SK-N-SH (cell line): ENCODE measurements at regions not wholly inside any gene's neighbourhood (a gene's known extent, or its start where the extent isn't known, plus 50 kb on each side); places are given as distances from the start of the nearest gene placed in this dataset.

Experiments used
- CTCF ChIA-PET: fragments of 300-600, 350-600 bp; formaldehyde crosslinking; extraction: SDS; loops from one replicate; lab custom pipeline; 2021; lab: Yijun Ruan, JAX
- POLR2A ChIA-PET: fragments of 350-600 bp; sonication (Branson Sonifier 250); formaldehyde crosslinking; extraction: SDS; loops from one replicate; lab custom pipeline; 2020; ENCODE audit warnings: antibody characterized with exemption, inconsistent platforms; lab: Yijun Ruan, JAX
- DNase-seq: peaks from one replicate; pipeline ENCODE4 v3.0.0; 2012
- H2AFZ ChIP-seq: fragments of 200-600 bp; sonication (generic); 2 replicates; pipeline ENCODE4 v1.8.1; 2016; ENCODE audit warnings: antibody characterized with exemption, mild to moderate bottlenecking, low read depth
- H3F3A ChIP-seq: fragments of 200-600 bp; sonication (generic); replicated peaks from 2 replicates; pipeline ENCODE3; 2016; ENCODE audit warnings: antibody characterized with exemption, mild to moderate bottlenecking; ENCODE audit not compliant: insufficient read depth
- H3K27ac ChIP-seq, 2 experiments: fragments of 200-500 bp in 1 of 2; fragments of 200-600 bp in 1 of 2; sonication (Bioruptor generic) in 1 of 2; sonication (generic), shearing (Covaris generic) in 1 of 2; 2 replicates each; pipeline versions ENCODE4 v1.5.1 to v1.6.1; 2014 to 2016; ENCODE audit warnings: low read depth in 2 of 2, inconsistent platforms in 1 of 2, low read length in 1 of 2, mild to moderate bottlenecking in 1 of 2, mixed read lengths in 1 of 2
- H3K27me3 ChIP-seq: fragments of 200-600 bp; sonication (generic), shearing (Covaris generic); 2 replicates; pipeline ENCODE4 v1.6.1; 2016; ENCODE audit warnings: mixed run types; ENCODE audit not compliant: insufficient read depth
- H3K36me3 ChIP-seq, 2 experiments: fragments of 200-500 bp in 1 of 2; fragments of 200-600 bp in 1 of 2; sonication (Bioruptor generic) in 1 of 2; sonication (generic) in 1 of 2; replicated peaks in 1 of 2; 2 replicates each; pipeline versions ENCODE3 to v1.5.1; 2014 to 2016; ENCODE audit warnings: low read length in 1 of 2, mild to moderate bottlenecking in 1 of 2; ENCODE audit not compliant: insufficient read depth in 2 of 2, control insufficient read depth in 1 of 2
- H3K4me1 ChIP-seq, 2 experiments: fragments of 200-500 bp in 1 of 2; fragments of 200-600 bp in 1 of 2; sonication (Bioruptor generic) in 1 of 2; sonication (generic), shearing (Covaris generic) in 1 of 2; 2 replicates each; pipeline versions ENCODE4 v1.5.1 to v1.6.1; 2014 to 2016; ENCODE audit warnings: low read depth in 1 of 2, low read length in 1 of 2, mixed run types in 1 of 2; ENCODE audit not compliant: insufficient read depth in 2 of 2, control insufficient read depth in 1 of 2
- H3K4me2 ChIP-seq: fragments of 200-600 bp; sonication (generic), shearing (Covaris generic); 2 replicates; pipeline ENCODE4 v1.6.1; 2017; ENCODE audit warnings: mixed run types
- H3K4me3 ChIP-seq, 2 experiments: fragments of 200-500 bp in 1 of 2; fragments of 200-600 bp in 1 of 2; sonication (Bioruptor generic) in 1 of 2; sonication (generic), shearing (Covaris generic) in 1 of 2; 2 replicates each; pipeline versions ENCODE4 v1.5.1 to v1.8.1; 2014 to 2016; ENCODE audit warnings: low read depth in 2 of 2, inconsistent platforms in 1 of 2, low read length in 1 of 2, mild to moderate bottlenecking in 1 of 2, mixed read lengths in 1 of 2, moderate library complexity in 1 of 2
- H3K79me2 ChIP-seq: fragments of 200-600 bp; sonication (generic); 2 replicates; pipeline ENCODE4 v1.8.1; 2017; ENCODE audit warnings: mild to moderate bottlenecking; ENCODE audit not compliant: insufficient read depth
- H3K9ac ChIP-seq: fragments of 200-600 bp; sonication (generic); 2 replicates; pipeline ENCODE4 v1.6.1; 2017; ENCODE audit warnings: mixed run types
- H3K9me2 ChIP-seq: fragments of 200-600 bp; sonication (generic); 2 replicates; pipeline ENCODE4 v1.6.1; 2017; ENCODE audit warnings: mixed run types
- H3K9me3 ChIP-seq: fragments of 200-600 bp; sonication (generic); 2 replicates; pipeline ENCODE4 v1.6.1; 2017; ENCODE audit warnings: mixed run types, mild to moderate bottlenecking, moderate library complexity
- H4K20me1 ChIP-seq: fragments of 200-600 bp; sonication (generic); 2 replicates; pipeline ENCODE4 v1.6.1; 2017; ENCODE audit warnings: mild to moderate bottlenecking, mixed run types; ENCODE audit not compliant: insufficient read depth
- CHD2 ChIP-seq: fragments of 150-350 bp; IDR thresholded peaks from 2 replicates; pipeline ENCODE4 v1.6.1; 2018; ENCODE audit warnings: low read length; ENCODE audit not compliant: partially characterized antibody
- CTCF ChIP-seq: fragments of 200-600 bp; sonication (generic); IDR thresholded peaks from 2 replicates; pipeline ENCODE4 v1.6.1; 2017; ENCODE audit warnings: antibody characterized with exemption, mild to moderate bottlenecking, moderate library complexity
- EP300 ChIP-seq, 2 experiments: IDR thresholded peaks; 2 replicates each; pipeline versions ENCODE4 v1.4.0 to v1.6.1; 2012; ENCODE audit warnings: borderline replicate concordance in 1 of 2, low read depth in 1 of 2, low read length in 1 of 2
- EZH2phosphoT487 ChIP-seq: fragments of 200-600 bp; sonication (generic); IDR thresholded peaks from 2 replicates; pipeline ENCODE4 v1.6.1; 2017; ENCODE audit warnings: low read depth, mixed run types, mild to moderate bottlenecking, antibody characterized with exemption, moderate library complexity, borderline replicate concordance
- FOSL2 ChIP-seq: IDR thresholded peaks from 2 replicates; pipeline ENCODE4 v1.4.0; 2012; ENCODE audit warnings: low read depth, mild to moderate bottlenecking, moderate library complexity, borderline replicate concordance
- FOXJ3 ChIP-seq: sonication (generic); formaldehyde crosslinking; IDR thresholded peaks from 2 replicates; pipeline ENCODE4 v1.5.1; 2020; ENCODE audit warnings: mild to moderate bottlenecking, missing genetic modification reagents
- GABPA ChIP-seq: IDR thresholded peaks from 2 replicates; pipeline ENCODE4 v1.4.0; 2012; ENCODE audit warnings: low read depth, mild to moderate bottlenecking
- MEF2A ChIP-seq: IDR thresholded peaks from 2 replicates; pipeline ENCODE4 v1.4.0; 2012; ENCODE audit warnings: low read depth, borderline replicate concordance
- MXI1 ChIP-seq: IDR thresholded peaks from 2 replicates; pipeline ENCODE4 v1.6.1; 2012; ENCODE audit warnings: mild to moderate bottlenecking, low read depth, low read length, improper control_type of control experiment
- RAD21 ChIP-seq: IDR thresholded peaks from 2 replicates; pipeline ENCODE4 v1.6.1; 2012; ENCODE audit warnings: mild to moderate bottlenecking, low read length
- RFX5 ChIP-seq: IDR thresholded peaks from 2 replicates; pipeline ENCODE4 v1.6.1; 2012; ENCODE audit warnings: mild to moderate bottlenecking, improper control_type of control experiment, low read length
- RXRA ChIP-seq: IDR thresholded peaks from 2 replicates; pipeline ENCODE4 v1.4.0; 2012; ENCODE audit warnings: low read depth, mild to moderate bottlenecking, borderline replicate concordance
- SMC3 ChIP-seq: IDR thresholded peaks from 2 replicates; pipeline ENCODE4 v1.6.1; 2012; ENCODE audit warnings: low read depth, low read length, improper control_type of control experiment
- TCF12 ChIP-seq: IDR thresholded peaks from 2 replicates; pipeline ENCODE4 v1.4.0; 2012
- TEAD4 ChIP-seq: IDR thresholded peaks from 2 replicates; pipeline ENCODE4 v1.4.0; 2012; ENCODE audit warnings: mild to moderate bottlenecking, borderline replicate concordance; ENCODE audit not compliant: insufficient read depth
- WGBS: methylation state at CpG from one replicate; pipeline ENCODE4 v1.1.6; 2017; ENCODE audit warnings: low lambda C conversion rate; 5-methylcytosine and 5-hydroxymethylcytosine counted together

GRCh38 chr5:22970491-22970890 is 117.3 kb upstream of the CDH12 start:
- Histone ChIP-seq H3K4me3 (no peak overlapping the region), H3K27ac (no peak overlapping the region), H3K4me2 (no peak overlapping the region), H3K36me3 (no peaks in the 10 kb centered on the region), H3K27me3 (no peaks in the 10 kb centered on the region), H3K9me3 (no peaks in the 10 kb centered on the region), H3K9me2 (no peaks in the 10 kb centered on the region), H3F3A (no peaks in the 10 kb centered on the region), H2AFZ (no peak overlapping the region), H4K20me1 (no peaks in the 10 kb centered on the region), H3K9ac (no peak overlapping the region), H3K4me1 (no peaks in the 10 kb centered on the region), H3K79me2 (no peaks in the 10 kb centered on the region)
- POLR2A ChIA-PET = no interaction called here
- TF ChIP-seq MXI1 (no peak), FOXJ3 (CRISPR knock-in tag) (no peak), GABPA (no peak), MEF2A (no peak), RXRA (no peak), RFX5 (no peak), CHD2 (no peak), FOSL2 (no peak), EP300 (IDR thresholded peaks at IDR 0.05; ENCODE audit: borderline replicate concordance in 1 of 2, low read depth in 1 of 2, low read length in 1 of 2) (no peak)
- WGBS = 0% methylated on average over 1 of the region's 5 CpGs
- CTCF ChIA-PET = no interaction called here
- DNase-seq = no peak

GRCh38 chr5:22968386-22968785 is 115.2 kb upstream of the CDH12 start:
- H3K9me2 ChIP-seq = no peaks in the 10 kb centered on the region
- no peaks in the 10 kb centered on the region for H4K20me1 ChIP-seq
- no peaks in the 10 kb centered on the region for H3K9me3 ChIP-seq
- no peaks in the 10 kb centered on the region for H3K79me2 ChIP-seq
- ChIA-PET POLR2A (no interaction called here), CTCF (no interaction called here)
- no peak overlapping the region for H3K27ac ChIP-seq
- 9% methylated on average over 2 of the region's 2 CpGs for WGBS
- no peak overlapping the region for H3K4me3 ChIP-seq
- no peak overlapping the region for H3K9ac ChIP-seq
- no peak overlapping the region for H3K4me2 ChIP-seq
- H3K36me3 ChIP-seq = no peaks in the 10 kb centered on the region
- no peak for DNase-seq
- H3K27me3 ChIP-seq = no peaks in the 10 kb centered on the region
- H3F3A ChIP-seq = no peaks in the 10 kb centered on the region
- no peak overlapping the region for H2AFZ ChIP-seq
- TF ChIP-seq EP300 (IDR thresholded peaks at IDR 0.05; ENCODE audit: borderline replicate concordance in 1 of 2, low read depth in 1 of 2, low read length in 1 of 2) = no peak
- TF ChIP-seq TCF12 = no peak
- no peak for TF ChIP-seq FOSL2
- TF ChIP-seq CTCF = no peak
- no peak for TF ChIP-seq SMC3
- TF ChIP-seq RAD21 = no peak
- no peak for TF ChIP-seq MEF2A
- TF ChIP-seq EZH2phosphoT487 = no peak
- TF ChIP-seq TEAD4 = no peak
- H3K4me1 ChIP-seq = no peaks in the 10 kb centered on the region
